ENCODE measurements at regions not wholly inside any gene's neighbourhood (a gene's known extent, or its start where the extent isn't known, plus 50 kb on each side); places are given as distances from the start of the nearest gene placed in this dataset.

GRCh38 chr1:96095849-96096612 lies 625.6 kb upstream of the PTBP2 start:
- Histone ChIP-seq H3K4me3 (no peak overlapping the region), H3K4me1 (no peaks in the 10 kb centered on the region), H3K9me3 (no peaks in the 10 kb centered on the region), H3K36me3 (no peaks in the 10 kb centered on the region), H3K27ac (no peak overlapping the region), H3K27me3 (no peaks in the 10 kb centered on the region)
- TF ChIP-seq POLR2AphosphoS5 (IDR thresholded peaks at IDR 0.05) (no peak), EP300 (IDR thresholded peaks at IDR 0.05; ENCODE audit: low read depth) (no peak), POLR2A (IDR thresholded peaks at IDR 0.05) (no peak), CTCF (IDR thresholded peaks at IDR 0.05) (no peak)
- in situ Hi-C loops (cut with MboI; ENCODE audit: low pct_ligation_motif_present in 1 of 4, low pct_unique_long_range_greater_than_20kb in 1 of 4, low sequenced_read_pairs in 3 of 4): no loop called here
- WGBS, 2 donors (ENCODE audit: low coverage in 1 of 2): 56 to 75% methylated on average over 2 of the region's 2 CpGs
- intact Hi-C loops (cut with DNase I; ENCODE audit: low total_unique reads): no loop called here
- no peak for DNase-seq

DNA sequence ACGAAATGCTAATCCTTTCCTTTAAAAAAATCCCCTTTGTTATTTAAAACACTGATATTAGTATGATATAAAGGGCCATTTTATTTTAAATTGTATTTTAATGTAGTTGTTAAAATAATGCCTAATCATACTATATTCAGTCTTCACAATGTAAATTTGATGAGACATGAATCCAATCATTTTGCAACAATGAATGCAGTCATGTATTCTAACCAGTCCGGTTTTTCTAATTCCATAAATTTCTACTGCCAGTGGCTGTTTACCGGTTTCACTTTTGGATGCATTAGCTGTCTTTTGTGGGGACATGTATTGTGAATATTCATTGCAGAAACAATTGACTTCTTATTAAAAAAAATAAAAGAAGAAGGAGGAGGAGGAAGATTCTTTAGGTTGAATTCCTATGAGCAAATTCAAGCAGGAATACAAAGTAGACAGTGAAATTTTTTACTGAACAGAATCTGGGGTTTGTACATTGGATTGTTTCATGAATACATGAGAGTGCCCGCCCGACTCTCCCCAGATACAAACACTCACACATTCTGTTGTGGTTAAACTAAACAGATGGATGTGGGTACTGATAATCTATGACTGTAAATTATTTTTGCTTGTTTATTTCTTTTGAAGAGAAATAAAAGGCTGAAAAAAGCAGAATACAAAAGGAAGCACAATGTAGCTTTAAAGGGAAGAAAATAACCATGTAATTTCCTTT lies 624.8 kb upstream of the PTBP2 start:
- 63 to 66% methylated on average over 5 of the region's 5 CpGs for WGBS, 2 donors (ENCODE audit: low coverage in 1 of 2)
- Histone ChIP-seq H3K36me3 (no peaks in the 10 kb centered on the region), H3K4me1 (no peaks in the 10 kb centered on the region), H3K4me3 (no peak overlapping the region), H3K27ac (no peak overlapping the region), H3K9me3 (no peaks in the 10 kb centered on the region), H3K27me3 (no peaks in the 10 kb centered on the region)
- DNase-seq: no peak
- TF ChIP-seq CTCF (IDR thresholded peaks at IDR 0.05): no peak
- no peak for TF ChIP-seq EP300 (IDR thresholded peaks at IDR 0.05; ENCODE audit: low read depth)
- no peak for TF ChIP-seq POLR2A (IDR thresholded peaks at IDR 0.05)
- no peak for TF ChIP-seq POLR2AphosphoS5 (IDR thresholded peaks at IDR 0.05)
- intact Hi-C loops (cut with DNase I; ENCODE audit: low total_unique reads): no loop called here
- in situ Hi-C loops (cut with MboI; ENCODE audit: low pct_ligation_motif_present in 1 of 4, low pct_unique_long_range_greater_than_20kb in 1 of 4, low sequenced_read_pairs in 3 of 4): no loop called here

- in situ Hi-C loops (cut with MboI; ENCODE audit: low pct_ligation_motif_present in 1 of 4, low pct_unique_long_range_greater_than_20kb in 1 of 4, low sequenced_read_pairs in 3 of 4): no loop called here
- WGBS, 2 donors (ENCODE audit: low coverage in 1 of 2): 38 to 45% methylated on average over 1 of the region's 1 CpG
- TF ChIP-seq EP300 (IDR thresholded peaks at IDR 0.05; ENCODE audit: low read depth) (no peak), POLR2A (IDR thresholded peaks at IDR 0.05) (no peak), POLR2AphosphoS5 (IDR thresholded peaks at IDR 0.05) (no peak), CTCF (IDR thresholded peaks at IDR 0.05) (no peak)
These were observed 617.1 kb upstream of the PTBP2 start for GRCh38 chr1:96104506-96104905.

DNA sequence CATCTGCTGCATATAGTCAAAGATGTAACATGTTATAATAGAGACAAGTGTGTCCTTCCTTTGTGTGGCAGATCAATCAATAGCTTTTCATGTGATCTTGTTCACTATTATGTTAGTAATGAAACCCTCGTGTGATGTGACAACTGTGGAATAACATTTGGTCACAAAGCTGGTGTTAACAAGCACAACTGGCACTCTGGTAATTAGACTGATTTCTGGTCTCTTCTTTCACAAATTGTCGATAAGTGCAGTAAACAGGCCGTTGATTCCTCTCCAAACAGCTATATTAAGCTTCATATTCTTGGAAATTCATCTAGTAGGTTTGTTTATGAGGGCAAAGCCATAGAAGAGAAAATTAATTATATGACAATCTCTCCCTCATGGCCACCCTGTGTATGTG lies 616.7 kb upstream of the PTBP2 start:
- 39 to 40% methylated on average over 3 of the region's 3 CpGs for WGBS, 2 donors (ENCODE audit: low coverage in 1 of 2)
- H3K9me3 ChIP-seq: no peaks in the 10 kb centered on the region
- no peak overlapping the region for H3K4me3 ChIP-seq
- intact Hi-C loops (cut with DNase I; ENCODE audit: low total_unique reads): no loop called here
- H3K27me3 ChIP-seq: no peaks in the 10 kb centered on the region
- no peak for TF ChIP-seq CTCF (IDR thresholded peaks at IDR 0.05)
- TF ChIP-seq EP300 (IDR thresholded peaks at IDR 0.05; ENCODE audit: low read depth): no peak
- TF ChIP-seq POLR2AphosphoS5 (IDR thresholded peaks at IDR 0.05): no peak
- no peak for TF ChIP-seq POLR2A (IDR thresholded peaks at IDR 0.05)
- no peaks in the 10 kb centered on the region for H3K4me1 ChIP-seq
- in situ Hi-C loops (cut with MboI; ENCODE audit: low pct_ligation_motif_present in 1 of 4, low pct_unique_long_range_greater_than_20kb in 1 of 4, low sequenced_read_pairs in 3 of 4): no loop called here
- no peaks in the 10 kb centered on the region for H3K36me3 ChIP-seq
- H3K27ac ChIP-seq: no peak overlapping the region
- DNase-seq: no peak

More at GRCh38 chr1:96104506-96104905, 617.1 kb upstream of the PTBP2 start:
- Histone ChIP-seq H3K27ac (no peak overlapping the region), H3K27me3 (no peaks in the 10 kb centered on the region), H3K36me3 (no peaks in the 10 kb centered on the region), H3K4me1 (no peaks in the 10 kb centered on the region), H3K4me3 (no peak overlapping the region), H3K9me3 (no peaks in the 10 kb centered on the region)
- no peak for DNase-seq
- intact Hi-C loops (cut with DNase I; ENCODE audit: low total_unique reads): no loop called here
